GM12865 (cell line): ENCODE measurements at regions not wholly inside any gene's neighbourhood (a gene's known extent, or its start where the extent isn't known, plus 50 kb on each side); places are given as distances from the start of the nearest gene placed in this dataset.

Experiments
- DNase-seq: peaks from one replicate; pipeline ENCODE4 v3.0.0; 2010; ENCODE audit warnings: low read depth
- H3K4me3 ChIP-seq: 2 replicates; pipeline ENCODE4 v1.5.1; 2011; ENCODE audit warnings: mild to moderate bottlenecking, low read depth, low read length, control low read depth
- CTCF ChIP-seq: IDR thresholded peaks from 2 replicates; pipeline ENCODE4 v1.5.1; 2011; ENCODE audit warnings: low read length, control low read depth, low read depth, inconsistent platforms; ENCODE audit not compliant: insufficient read depth; ENCODE audit errors: missing control alignments

- DNase-seq = no peak
- TF ChIP-seq CTCF = no peak
- no peak overlapping the region for H3K4me3 ChIP-seq
These were observed 265.3 kb downstream of the MYCN start for GRCh38 chr2:16205631-16206030.

- DNase-seq = no peak
- TF ChIP-seq CTCF = no peak
- H3K4me3 ChIP-seq = no peak overlapping the region
These were observed 264.7 kb downstream of the MYCN start for GRCh38 chr2:16204886-16205620.

GRCh38 chr2:16204251-16204650 lies 263.9 kb downstream of the MYCN start:
- no peak overlapping the region for H3K4me3 ChIP-seq
- DNase-seq = no peak
- no peak for TF ChIP-seq CTCF

- DNase-seq = no peak
- no peak for TF ChIP-seq CTCF
- H3K4me3 ChIP-seq = no peak overlapping the region
These were observed 263.3 kb downstream of the MYCN start for GRCh38 chr2:16203691-16204090.

- no peak for TF ChIP-seq CTCF
- no peak for DNase-seq
- H3K4me3 ChIP-seq = no peak overlapping the region
These were observed 262.7 kb downstream of the MYCN start for GRCh38 chr2:16203069-16203468.

GRCh38 chr2:16202266-16203020 lies 262.1 kb downstream of the MYCN start:
- TF ChIP-seq CTCF = no peak
- no peak for DNase-seq
- H3K4me3 ChIP-seq = no peak overlapping the region
